ENCODE measurements at regions not wholly inside any gene's neighbourhood (a gene's known extent, or its start where the extent isn't known, plus 50 kb on each side); places are given as distances from the start of the nearest gene placed in this dataset.

- no peak for TF ChIP-seq EZH2phosphoT487 (IDR thresholded peaks at IDR 0.05; ENCODE audit: insufficient read depth, low read depth)
- no peak for TF ChIP-seq EZH2 (IDR thresholded peaks at IDR 0.05; ENCODE audit: insufficient read depth, poor library complexity, severe bottlenecking)
Observed at GRCh38 chr7:156094350-156095146, 282.3 kb upstream of the SHH start.

Measured in GM23248 (cell line).